ENCODE measurements at regions not wholly inside any gene's neighbourhood (a gene's known extent, or its start where the extent isn't known, plus 50 kb on each side); places are given as distances from the start of the nearest gene placed in this dataset.
A peak's percentile ranks its signal among the peaks of the same experiment; 100 is the strongest.

GRCh38 chr17:73694491-73694890 is 50.2 kb upstream of the SDK2 start:
- DNase-seq (ENCODE audit: low spot score), result no peak

- DNase-seq (ENCODE audit: low spot score), result no peak
These were observed 50.9 kb upstream of the SDK2 start for GRCh38 chr17:73695035-73695738.

GRCh38 chr17:73696251-73696650 is 52.0 kb upstream of the SDK2 start:
- no peak for DNase-seq (ENCODE audit: low spot score)

- no peak for DNase-seq (ENCODE audit: low spot score)
These were observed 53.6 kb upstream of the SDK2 start for GRCh38 chr17:73697872-73698271.

GRCh38 chr17:73698966-73699365 is 54.7 kb upstream of the SDK2 start:
- no peak for DNase-seq (ENCODE audit: low spot score)

- DNase-seq (ENCODE audit: low spot score), result no peak
These were observed 57.5 kb upstream of the SDK2 start for GRCh38 chr17:73701701-73702100.

GRCh38 chr17:73703192-73703591 is 58.9 kb upstream of the SDK2 start:
- no peak for DNase-seq (ENCODE audit: low spot score)

GRCh38 chr17:73703917-73704316 is 59.7 kb upstream of the SDK2 start:
- no peak for DNase-seq (ENCODE audit: low spot score)

- DNase-seq (ENCODE audit: low spot score), result no peak
These were observed 61.3 kb upstream of the SDK2 start for GRCh38 chr17:73705594-73705993.

GRCh38 chr17:73706428-73706827 is 62.2 kb upstream of the SDK2 start:
- DNase-seq (ENCODE audit: low spot score), result no peak

- no peak for DNase-seq (ENCODE audit: low spot score)
These were observed 62.6 kb upstream of the SDK2 start for GRCh38 chr17:73706858-73707257.

- DNase-seq (ENCODE audit: low spot score), result no peak
These were observed 63.1 kb upstream of the SDK2 start for GRCh38 chr17:73707358-73707757.

- peak; percentile 61 for DNase-seq (ENCODE audit: low spot score)
These were observed 65.9 kb upstream of the SDK2 start for GRCh38 chr17:73710095-73710592.

GRCh38 chr17:73711184-73711583 is 66.9 kb upstream of the SDK2 start:
- no peak for DNase-seq (ENCODE audit: low spot score)

- DNase-seq (ENCODE audit: low spot score), result no peak
These were observed 67.7 kb upstream of the SDK2 start for GRCh38 chr17:73711916-73712315.

- no peak for DNase-seq (ENCODE audit: low spot score)
These were observed 68.9 kb upstream of the SDK2 start for GRCh38 chr17:73713136-73713535.

- DNase-seq (ENCODE audit: low spot score), result no peak
These were observed 71.5 kb upstream of the SDK2 start for GRCh38 chr17:73715769-73716168.

- DNase-seq (ENCODE audit: low spot score), result no peak
These were observed 73.4 kb upstream of the SDK2 start for GRCh38 chr17:73717690-73718089.

GRCh38 chr17:73718362-73718761 is 74.1 kb upstream of the SDK2 start:
- DNase-seq (ENCODE audit: low spot score), result no peak

- no peak for DNase-seq (ENCODE audit: low spot score)
These were observed 74.7 kb upstream of the SDK2 start for GRCh38 chr17:73718912-73719311.

- no peak for DNase-seq (ENCODE audit: low spot score)
These were observed 75.4 kb upstream of the SDK2 start for GRCh38 chr17:73719588-73720071.

- DNase-seq (ENCODE audit: low spot score), result peak; percentile 7
These were observed 76.1 kb upstream of the SDK2 start for GRCh38 chr17:73720187-73720834.

GRCh38 chr17:73722165-73722564 is 77.9 kb upstream of the SDK2 start:
- peak; percentile 70 for DNase-seq (ENCODE audit: low spot score)

- DNase-seq (ENCODE audit: low spot score), result no peak
These were observed 79.1 kb upstream of the SDK2 start for GRCh38 chr17:73723317-73723716.

Measured in CD4-positive, alpha-beta T cell treated with Interleukin-6 at 100 ng/mL for 8 hours (primary cell).